GM19099 (cell line): ENCODE measurements at regions not wholly inside any gene's neighbourhood (a gene's known extent, or its start where the extent isn't known, plus 50 kb on each side); places are given as distances from the start of the nearest gene placed in this dataset.

Experiments used
- POLR2A ChIP-seq: IDR thresholded peaks from 3 replicates; pipeline ENCODE4 v1.6.1; 2011; ENCODE audit warnings: low read depth; ENCODE audit not compliant: insufficient read length; ENCODE audit errors: extremely low read depth

DNA sequence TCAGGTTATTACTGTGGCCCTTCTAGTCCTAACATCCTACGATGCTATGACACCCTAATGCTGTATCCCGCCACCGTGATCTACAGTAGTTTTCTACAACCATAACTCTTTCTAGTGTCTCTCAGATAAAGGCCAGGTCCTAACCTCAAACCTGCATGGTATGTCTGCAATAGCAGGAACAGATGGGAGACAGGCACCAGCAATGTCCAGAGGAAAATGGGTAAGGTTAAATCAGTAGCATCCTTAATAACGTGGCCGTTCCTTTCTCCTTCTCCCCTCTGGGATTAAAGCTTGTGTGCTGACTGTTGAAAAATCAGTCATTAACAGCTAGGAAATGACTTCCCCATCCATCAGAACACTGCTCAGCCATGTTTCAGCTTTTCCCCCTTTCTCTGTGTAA lies 321.9 kb upstream of the NPVF start:
- no peak for TF ChIP-seq POLR2A

DNA sequence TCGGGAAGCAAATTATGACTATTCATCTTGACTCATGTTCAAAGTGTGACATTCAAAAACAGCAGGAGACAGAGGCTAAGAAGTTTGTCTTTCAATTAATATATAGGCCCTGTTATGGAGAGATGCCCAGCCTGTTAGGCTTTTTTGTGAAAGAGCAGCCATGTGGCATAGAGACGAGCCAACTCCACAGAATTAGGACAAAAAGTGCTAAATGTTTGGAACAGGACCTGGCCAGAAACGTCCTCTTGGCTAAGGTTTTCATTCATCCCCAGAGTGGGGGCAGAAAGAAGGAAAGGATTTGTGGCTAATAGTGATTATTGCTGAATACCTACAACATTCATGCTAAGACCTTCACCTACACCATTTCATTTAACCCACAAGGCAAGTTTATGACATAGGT lies 324.7 kb upstream of the NPVF start:
- TF ChIP-seq POLR2A, result no peak

DNA sequence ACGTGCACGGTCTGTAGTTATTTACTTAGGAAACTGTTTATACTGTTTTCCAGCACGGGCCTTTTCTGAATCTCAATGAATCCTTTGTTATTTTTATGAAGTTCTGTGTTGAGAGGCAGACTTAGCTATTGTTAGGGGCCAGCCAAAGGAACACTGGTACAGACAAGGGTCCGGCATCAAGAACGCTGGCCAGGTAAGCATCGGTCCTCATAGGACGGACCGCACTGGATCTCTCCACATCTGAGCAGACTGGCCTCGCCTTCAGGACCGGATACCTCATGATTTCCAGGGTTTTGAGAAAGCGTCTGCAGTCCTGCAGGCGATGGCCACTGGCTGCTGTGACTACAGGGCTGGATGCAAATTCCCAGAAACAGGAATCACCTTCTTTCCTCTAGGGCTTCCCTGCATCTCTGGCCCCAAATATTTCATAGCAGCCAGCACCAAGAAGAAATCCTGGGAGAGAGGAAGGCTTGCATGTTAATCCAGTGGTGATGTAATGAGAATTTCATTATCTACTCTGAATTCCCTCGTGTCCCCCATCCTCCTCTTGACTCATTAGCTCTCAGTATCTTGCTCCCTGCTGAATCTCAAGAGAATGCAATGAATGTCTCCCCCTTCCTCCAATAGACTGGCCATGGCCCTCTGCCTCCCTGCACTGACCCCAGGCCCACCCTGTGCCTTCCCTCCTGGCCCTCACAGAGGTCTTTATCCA lies 325.4 kb upstream of the NPVF start:
- TF ChIP-seq POLR2A, result no peak

DNA sequence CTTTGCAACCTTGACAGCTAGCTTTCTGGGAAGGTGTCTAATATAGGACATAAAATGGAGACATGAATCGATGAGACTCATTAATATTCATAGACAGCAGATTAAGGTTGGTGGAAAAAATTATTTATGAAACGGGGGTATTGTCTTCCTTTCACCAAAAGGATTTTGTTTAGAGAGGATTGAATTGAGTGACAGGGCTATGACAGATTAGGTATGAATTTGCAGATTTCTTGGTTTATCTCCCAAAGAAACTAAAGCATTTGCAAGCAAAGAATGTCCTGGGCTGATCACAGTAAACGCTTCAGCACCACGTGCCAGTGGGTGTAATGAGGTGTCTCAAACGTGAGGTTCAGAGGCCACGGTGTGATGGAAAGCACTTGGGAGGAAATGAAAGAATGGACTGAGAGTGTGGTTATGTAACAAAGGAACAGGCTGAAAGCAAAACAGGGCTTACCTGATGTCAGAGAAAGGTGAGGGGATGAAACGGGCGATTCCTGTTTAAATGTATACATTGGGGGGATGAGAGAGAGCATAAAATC lies 329.2 kb upstream of the NPVF start:
- TF ChIP-seq POLR2A, result no peak

DNA sequence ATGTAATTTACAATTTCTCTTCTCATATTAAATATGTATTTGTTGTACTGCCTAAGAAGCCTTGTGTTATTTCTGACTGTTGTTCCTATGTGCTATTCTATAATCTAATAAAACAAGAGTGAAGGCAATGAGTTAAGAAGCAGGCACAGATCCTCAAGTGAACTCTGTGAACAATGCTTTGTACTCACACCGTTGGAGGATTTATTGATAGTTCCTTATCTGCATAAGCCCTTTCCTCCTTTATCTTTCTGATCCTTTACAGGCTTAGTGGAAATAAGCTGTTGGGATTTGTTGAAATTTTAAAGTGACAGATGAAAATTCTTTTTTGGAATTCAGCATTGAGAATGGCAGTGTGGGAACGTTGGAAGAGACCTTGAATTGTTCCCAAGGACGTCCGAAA lies 329.6 kb upstream of the NPVF start:
- TF ChIP-seq POLR2A, result no peak

DNA sequence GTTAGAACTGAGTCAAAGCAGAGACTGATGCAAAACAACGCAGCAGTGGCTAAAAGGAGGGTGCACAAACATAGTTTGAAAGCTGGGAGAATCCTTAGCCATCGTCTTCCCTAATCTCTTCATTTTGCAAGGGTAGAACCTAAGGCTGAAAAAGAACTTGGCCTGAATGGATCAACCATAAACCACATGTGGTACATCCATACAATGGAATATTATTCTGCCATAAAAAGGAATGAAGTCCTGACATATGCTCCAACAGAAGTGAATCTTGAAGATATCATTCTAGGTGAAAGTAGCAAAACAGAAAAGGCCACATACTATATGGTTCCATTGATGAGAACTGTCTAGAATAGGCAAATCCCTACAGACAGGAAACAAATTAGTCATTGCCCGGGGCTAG lies 330.3 kb upstream of the NPVF start:
- TF ChIP-seq POLR2A, result no peak

DNA sequence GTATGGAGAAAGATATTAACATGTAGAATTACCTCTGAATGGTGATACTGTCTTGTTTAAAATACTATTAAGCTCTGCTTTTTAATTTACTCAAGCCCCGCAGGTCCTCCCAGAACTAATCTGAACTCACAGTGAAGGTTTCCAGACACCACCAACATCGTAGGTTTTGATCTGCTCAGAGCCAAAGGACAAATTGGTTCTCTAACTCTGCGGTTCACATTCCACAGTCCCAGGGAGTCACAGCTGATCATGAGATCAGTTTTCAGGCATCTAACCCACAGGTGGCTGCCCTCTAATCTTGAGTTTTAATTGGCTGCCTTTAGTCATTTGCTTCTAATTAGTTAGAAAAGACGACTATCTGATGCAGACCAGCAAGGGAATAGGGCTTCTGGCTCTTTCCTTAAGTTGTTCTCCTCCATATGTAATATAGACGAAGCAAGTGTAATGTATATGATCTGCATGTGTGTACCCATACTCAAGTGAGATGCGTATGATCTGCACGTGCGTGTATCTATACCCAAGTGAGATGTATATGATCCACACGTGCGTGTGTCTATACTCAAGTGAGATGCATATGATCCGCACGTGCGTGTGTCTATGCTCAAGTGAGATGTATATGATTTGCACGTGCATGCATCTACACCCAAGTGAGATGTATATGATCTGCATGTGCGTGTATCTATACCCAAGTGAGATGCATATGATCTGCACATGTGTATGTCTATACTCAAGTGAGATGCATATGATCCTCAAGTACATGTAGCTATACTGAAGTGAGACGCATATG lies 331.5 kb upstream of the NPVF start:
- TF ChIP-seq POLR2A, result no peak

DNA sequence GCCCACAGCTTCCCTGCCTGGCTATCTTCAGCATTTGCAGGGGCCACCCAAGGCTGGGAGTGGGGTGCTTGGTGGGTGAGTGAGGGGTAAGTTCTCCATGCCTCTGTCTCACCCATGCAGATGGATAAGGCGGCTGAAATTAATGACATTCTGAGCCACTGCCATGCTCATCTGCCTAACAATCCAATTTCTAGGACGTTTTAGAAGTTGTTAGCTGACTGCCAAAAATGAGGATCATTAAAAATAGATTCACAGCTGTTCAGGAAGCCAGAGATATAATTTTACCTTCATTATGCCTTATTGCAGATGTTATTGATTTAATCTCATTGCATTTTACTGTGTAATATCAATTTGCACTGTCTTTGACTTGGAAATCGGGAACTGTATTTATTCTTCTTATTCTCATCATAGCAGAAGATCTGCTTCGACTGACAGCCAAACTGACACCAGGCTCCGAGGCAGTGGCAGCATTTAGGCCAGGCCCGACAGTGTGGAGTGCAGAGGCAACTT lies 334.4 kb upstream of the NPVF start:
- no peak for TF ChIP-seq POLR2A

DNA sequence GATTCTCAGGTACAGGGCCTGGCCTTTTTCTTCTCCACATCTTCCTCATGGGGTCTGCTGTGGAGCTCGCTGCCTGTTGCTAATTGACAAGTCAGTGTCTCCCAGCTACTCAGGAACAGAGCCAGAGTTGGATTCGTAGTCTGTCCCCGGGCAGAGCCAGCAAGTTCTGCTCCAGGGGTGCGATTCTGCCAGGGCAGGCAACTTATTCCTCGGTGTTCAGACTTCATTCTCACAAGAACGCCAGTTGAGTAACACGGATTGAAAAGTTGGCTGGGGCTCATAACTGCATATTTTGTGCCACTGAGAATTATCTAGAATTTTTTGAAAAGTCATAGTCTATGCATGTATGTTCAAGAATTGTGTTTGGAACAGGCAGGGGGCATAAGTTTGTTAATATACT lies 336.7 kb upstream of the NPVF start:
- TF ChIP-seq POLR2A, result no peak

DNA sequence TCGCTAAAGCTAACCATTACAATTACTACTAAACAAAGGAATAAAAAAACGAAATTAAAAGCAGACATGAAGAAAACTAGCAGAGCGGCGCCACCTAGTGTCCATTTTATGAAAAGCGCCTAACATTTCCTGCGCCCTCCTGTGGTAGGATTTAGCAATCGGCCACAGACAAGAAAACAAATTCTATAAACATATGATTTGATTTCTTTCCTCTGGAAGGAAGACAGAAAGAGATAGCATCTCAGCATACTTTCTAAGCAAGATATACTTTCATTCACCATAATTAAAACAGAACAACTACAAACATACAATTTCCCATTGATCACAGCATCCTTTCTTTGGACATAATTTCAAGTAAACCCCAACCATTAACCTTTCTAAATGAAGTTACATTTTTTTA lies 337.7 kb upstream of the NPVF start:
- no peak for TF ChIP-seq POLR2A

DNA sequence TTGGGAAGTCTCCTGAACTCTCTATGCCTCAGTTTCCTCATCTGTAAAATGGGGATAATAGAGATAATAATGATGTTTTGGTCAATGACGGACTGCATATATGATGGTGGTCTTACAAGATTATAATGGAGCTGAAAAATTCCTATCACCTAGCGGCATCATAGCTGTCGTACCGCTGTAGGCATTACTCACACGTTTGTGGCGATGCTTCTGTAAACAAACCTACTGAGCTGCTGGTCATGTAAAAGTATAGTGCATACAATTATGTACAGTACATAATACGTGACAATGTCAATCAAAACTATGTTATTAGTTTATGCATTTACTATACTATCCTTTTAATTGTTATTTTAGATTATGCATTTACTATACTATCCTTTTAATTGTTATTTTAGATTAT lies 339.1 kb upstream of the NPVF start:
- TF ChIP-seq POLR2A, result no peak

DNA sequence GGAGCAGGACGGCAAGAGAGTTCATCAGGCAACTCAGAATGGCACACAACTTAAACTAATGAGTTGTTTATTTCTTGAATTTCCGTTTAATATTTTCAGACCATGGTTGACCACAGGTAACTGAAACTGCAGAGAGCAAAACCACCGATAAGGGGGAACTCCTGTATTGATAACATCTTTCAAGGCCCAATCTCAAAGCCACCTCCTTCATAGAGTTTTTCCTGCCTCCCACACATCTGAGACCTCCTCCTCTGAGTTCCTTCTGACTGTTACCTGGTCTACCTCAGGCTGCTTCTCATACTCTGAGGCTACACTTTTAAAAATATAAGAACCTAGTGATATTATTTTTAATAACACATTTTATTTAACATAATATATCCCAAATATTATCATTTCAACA lies 341.5 kb upstream of the NPVF start:
- TF ChIP-seq POLR2A, result no peak

DNA sequence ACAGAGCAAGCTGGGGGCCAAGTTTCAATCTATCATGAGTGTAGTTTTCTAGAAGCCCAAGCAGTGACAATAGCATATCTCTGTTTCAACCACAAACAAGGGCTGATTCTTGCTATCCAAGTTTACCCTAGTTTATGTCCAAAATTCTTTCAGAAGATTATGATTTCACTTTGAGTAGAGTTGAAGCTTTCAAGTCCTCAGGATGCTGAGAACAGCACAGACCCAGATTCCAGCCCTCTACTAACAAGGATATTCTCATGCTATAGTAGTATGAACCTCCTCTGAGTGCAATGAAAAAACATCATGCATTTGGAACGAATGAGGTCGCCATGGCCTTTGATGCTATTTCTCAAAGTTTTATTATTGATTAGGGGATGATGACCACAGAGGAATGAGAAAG lies 344.1 kb upstream of the NPVF start:
- no peak for TF ChIP-seq POLR2A

DNA sequence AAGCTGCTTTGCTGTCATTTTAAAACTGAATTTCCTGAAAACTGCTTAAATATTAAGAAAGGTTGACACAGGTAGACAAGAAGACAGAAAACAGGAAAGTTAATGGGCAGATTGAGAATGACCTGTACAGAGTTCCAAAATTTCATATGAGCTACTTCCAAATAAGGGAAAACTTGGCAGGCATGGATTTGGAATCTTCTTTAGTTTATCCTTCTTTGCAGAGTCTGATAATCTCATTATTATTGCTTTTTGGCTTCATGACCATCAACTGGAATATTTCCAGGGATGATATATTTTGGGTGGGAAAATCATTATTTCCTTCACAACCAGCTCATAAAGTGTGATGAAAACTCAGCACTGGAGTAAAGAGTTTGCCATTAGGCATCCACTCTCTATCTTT lies 346.5 kb upstream of the NPVF start:
- TF ChIP-seq POLR2A, result no peak

DNA sequence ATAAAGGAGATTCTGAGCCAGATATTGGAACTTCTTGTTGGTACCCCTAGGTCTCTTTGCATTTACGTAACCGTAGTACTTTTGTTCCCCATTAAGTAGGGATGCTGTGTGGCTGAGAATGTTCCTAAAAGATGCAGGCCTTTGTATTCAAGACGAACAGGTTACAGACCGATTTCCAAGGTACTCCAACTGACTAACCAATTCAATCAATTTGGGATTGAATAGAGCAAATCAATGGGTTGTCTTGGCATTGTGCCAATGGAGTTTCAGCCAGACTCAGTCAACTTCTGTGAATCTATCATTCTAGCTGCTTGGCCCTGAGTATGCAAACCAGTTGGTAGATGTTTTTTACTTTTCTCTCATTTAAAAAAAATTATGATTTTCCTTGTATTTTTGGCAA lies 347.3 kb upstream of the NPVF start:
- TF ChIP-seq POLR2A, result no peak
